ENCODE measurements at regions not wholly inside any gene's neighbourhood (a gene's known extent, or its start where the extent isn't known, plus 50 kb on each side); places are given as distances from the start of the nearest gene placed in this dataset.

GRCh38 chr21:31497914-31498313 is 153.9 kb upstream of the TIAM1 start:
- no peaks in the 10 kb centered on the region for H3F3A ChIP-seq (ENCODE audit: insufficient read depth, low read length, poor library complexity, severe bottlenecking)
- no peaks in the 10 kb centered on the region for H3K36me3 ChIP-seq (ENCODE audit: insufficient read depth, low read length)
- no peaks in the 10 kb centered on the region for H3K79me2 ChIP-seq (replicated peaks; ENCODE audit: insufficient read depth, low read length)
- H3K4me3 ChIP-seq (ENCODE audit: low read length), result no peak overlapping the region
- H3K9me2 ChIP-seq (ENCODE audit: insufficient read depth, low read length), result no peaks in the 10 kb centered on the region
- no peak overlapping the region for H3K27ac ChIP-seq (ENCODE audit: low read length)
- H3K9me3 ChIP-seq (ENCODE audit: low read length), result no peaks in the 10 kb centered on the region
- TF ChIP-seq EP300 (conservative IDR thresholded peaks at IDR 0.05; ENCODE audit: poor library complexity, severe bottlenecking) (no peak), SMC3 (conservative IDR thresholded peaks at IDR 0.05; ENCODE audit: poor library complexity) (no peak), MXI1 (conservative IDR thresholded peaks at IDR 0.05; ENCODE audit: poor library complexity, severe bottlenecking) (no peak), EZH2 (IDR thresholded peaks at IDR 0.05; ENCODE audit: borderline replicate concordance, insufficient read depth, low read length, poor library complexity, severe bottlenecking) (no peak)
- H3K4me2 ChIP-seq (ENCODE audit: low read length), result no peak overlapping the region
- H2AFZ ChIP-seq (ENCODE audit: low read depth, low read length), result no peak overlapping the region
- H3K9ac ChIP-seq (ENCODE audit: low read length), result no peak overlapping the region
- no peaks in the 10 kb centered on the region for H4K20me1 ChIP-seq (ENCODE audit: insufficient read depth)
- H3K27me3 ChIP-seq (ENCODE audit: insufficient read depth, low read depth, low read length), result no peaks in the 10 kb centered on the region

DNA sequence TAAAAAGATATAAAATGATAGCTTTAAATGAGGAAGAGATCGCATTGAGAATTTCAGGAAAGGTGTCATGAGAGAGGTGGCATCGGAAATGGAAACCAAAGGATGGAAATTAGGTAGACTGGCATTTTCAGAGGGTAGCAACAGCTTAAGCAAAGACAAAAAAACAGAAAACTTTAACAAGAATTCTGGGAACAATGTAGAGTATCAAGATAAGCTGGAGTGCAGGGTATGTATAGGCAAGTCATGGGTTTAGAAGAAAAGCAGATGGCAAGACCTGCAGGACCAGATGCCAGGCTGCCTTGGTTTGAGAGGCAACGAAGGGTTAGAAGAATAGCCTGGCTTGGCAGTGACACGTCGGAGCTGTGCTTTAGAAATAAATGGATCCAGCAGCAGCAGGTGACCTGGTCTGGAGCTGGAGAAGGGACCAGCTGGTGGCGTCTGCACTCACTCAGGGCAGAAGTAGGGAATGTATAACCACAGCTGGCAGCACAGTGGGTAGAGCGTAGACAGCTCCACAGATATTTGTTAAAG is 149.4 kb upstream of the TIAM1 start:
- Histone ChIP-seq H3K9ac (ENCODE audit: low read length) (no peak overlapping the region), H3K4me2 (ENCODE audit: low read length) (no peak overlapping the region), H3K27ac (ENCODE audit: low read length) (no peak overlapping the region), H3K9me3 (ENCODE audit: low read length) (no peaks in the 10 kb centered on the region), H2AFZ (ENCODE audit: low read depth, low read length) (no peak overlapping the region), H3F3A (ENCODE audit: insufficient read depth, low read length, poor library complexity, severe bottlenecking) (no peaks in the 10 kb centered on the region), H3K9me2 (ENCODE audit: insufficient read depth, low read length) (no peaks in the 10 kb centered on the region), H3K27me3 (ENCODE audit: insufficient read depth, low read depth, low read length) (no peaks in the 10 kb centered on the region), H3K4me3 (ENCODE audit: low read length) (no peak overlapping the region), H3K36me3 (ENCODE audit: insufficient read depth, low read length) (no peaks in the 10 kb centered on the region), H4K20me1 (ENCODE audit: insufficient read depth) (no peaks in the 10 kb centered on the region), H3K79me2 (replicated peaks; ENCODE audit: insufficient read depth, low read length) (no peaks in the 10 kb centered on the region)
- TF ChIP-seq SMC3 (conservative IDR thresholded peaks at IDR 0.05; ENCODE audit: poor library complexity), result no peak

DNA sequence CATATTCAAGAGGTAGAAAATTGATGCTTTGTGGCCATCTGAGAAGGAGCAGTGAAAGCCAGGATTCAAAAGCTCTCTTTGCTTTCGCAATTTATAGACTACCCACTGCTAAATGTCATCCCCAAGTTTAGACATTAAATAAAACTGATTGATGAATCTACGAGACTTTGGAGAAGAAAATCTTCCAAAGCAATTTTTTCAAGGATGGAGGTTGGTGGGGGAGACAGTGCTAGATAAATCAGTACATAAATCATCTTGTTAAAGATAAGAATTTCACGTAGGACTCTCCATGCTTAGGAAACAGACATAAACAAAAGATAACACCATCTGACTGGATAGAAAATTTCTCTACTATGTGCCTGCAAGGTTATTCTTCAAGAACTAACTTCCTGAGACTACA is 147.6 kb upstream of the TIAM1 start:
- H3K27ac ChIP-seq (ENCODE audit: low read length), result no peak overlapping the region
- no peak overlapping the region for H3K4me2 ChIP-seq (ENCODE audit: low read length)
- H2AFZ ChIP-seq (ENCODE audit: low read depth, low read length), result no peak overlapping the region
- H3K9me2 ChIP-seq (ENCODE audit: insufficient read depth, low read length), result no peaks in the 10 kb centered on the region
- H3F3A ChIP-seq (ENCODE audit: insufficient read depth, low read length, poor library complexity, severe bottlenecking), result no peaks in the 10 kb centered on the region
- H3K79me2 ChIP-seq (replicated peaks; ENCODE audit: insufficient read depth, low read length), result no peaks in the 10 kb centered on the region
- H3K36me3 ChIP-seq (ENCODE audit: insufficient read depth, low read length), result no peaks in the 10 kb centered on the region
- H3K27me3 ChIP-seq (ENCODE audit: insufficient read depth, low read depth, low read length), result no peaks in the 10 kb centered on the region
- H3K9me3 ChIP-seq (ENCODE audit: low read length), result no peaks in the 10 kb centered on the region
- H4K20me1 ChIP-seq (ENCODE audit: insufficient read depth), result no peaks in the 10 kb centered on the region
- H3K4me3 ChIP-seq (ENCODE audit: low read length), result no peak overlapping the region
- TF ChIP-seq CTCF (IDR thresholded peaks at IDR 0.05; ENCODE audit: poor library complexity, severe bottlenecking), result no peak
- no peak for TF ChIP-seq POLR2AphosphoS5 (IDR thresholded peaks at IDR 0.05)
- no peak for TF ChIP-seq RAD21 (conservative IDR thresholded peaks at IDR 0.05)
- TF ChIP-seq SMC3 (conservative IDR thresholded peaks at IDR 0.05; ENCODE audit: poor library complexity), result no peak
- no peak for TF ChIP-seq MXI1 (conservative IDR thresholded peaks at IDR 0.05; ENCODE audit: poor library complexity, severe bottlenecking)
- no peak for TF ChIP-seq EP300 (conservative IDR thresholded peaks at IDR 0.05; ENCODE audit: poor library complexity, severe bottlenecking)
- no peak for TF ChIP-seq EZH2 (IDR thresholded peaks at IDR 0.05; ENCODE audit: borderline replicate concordance, insufficient read depth, low read length, poor library complexity, severe bottlenecking)
- no peak for TF ChIP-seq TAF1 (IDR thresholded peaks at IDR 0.05; ENCODE audit: low read depth)
- TF ChIP-seq, protein P1, sequence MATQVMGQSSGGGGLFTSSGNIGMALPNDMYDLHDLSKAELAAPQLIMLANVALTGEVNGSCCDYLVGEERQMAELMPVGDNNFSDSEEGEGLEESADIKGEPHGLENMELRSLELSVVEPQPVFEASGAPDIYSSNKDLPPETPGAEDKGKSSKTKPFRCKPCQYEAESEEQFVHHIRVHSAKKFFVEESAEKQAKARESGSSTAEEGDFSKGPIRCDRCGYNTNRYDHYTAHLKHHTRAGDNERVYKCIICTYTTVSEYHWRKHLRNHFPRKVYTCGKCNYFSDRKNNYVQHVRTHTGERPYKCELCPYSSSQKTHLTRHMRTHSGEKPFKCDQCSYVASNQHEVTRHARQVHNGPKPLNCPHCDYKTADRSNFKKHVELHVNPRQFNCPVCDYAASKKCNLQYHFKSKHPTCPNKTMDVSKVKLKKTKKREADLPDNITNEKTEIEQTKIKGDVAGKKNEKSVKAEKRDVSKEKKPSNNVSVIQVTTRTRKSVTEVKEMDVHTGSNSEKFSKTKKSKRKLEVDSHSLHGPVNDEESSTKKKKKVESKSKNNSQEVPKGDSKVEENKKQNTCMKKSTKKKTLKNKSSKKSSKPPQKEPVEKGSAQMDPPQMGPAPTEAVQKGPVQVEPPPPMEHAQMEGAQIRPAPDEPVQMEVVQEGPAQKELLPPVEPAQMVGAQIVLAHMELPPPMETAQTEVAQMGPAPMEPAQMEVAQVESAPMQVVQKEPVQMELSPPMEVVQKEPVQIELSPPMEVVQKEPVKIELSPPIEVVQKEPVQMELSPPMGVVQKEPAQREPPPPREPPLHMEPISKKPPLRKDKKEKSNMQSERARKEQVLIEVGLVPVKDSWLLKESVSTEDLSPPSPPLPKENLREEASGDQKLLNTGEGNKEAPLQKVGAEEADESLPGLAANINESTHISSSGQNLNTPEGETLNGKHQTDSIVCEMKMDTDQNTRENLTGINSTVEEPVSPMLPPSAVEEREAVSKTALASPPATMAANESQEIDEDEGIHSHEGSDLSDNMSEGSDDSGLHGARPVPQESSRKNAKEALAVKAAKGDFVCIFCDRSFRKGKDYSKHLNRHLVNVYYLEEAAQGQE (IDR thresholded peaks at IDR 0.05; ENCODE audit: borderline replicate concordance), result no peak
- no peak overlapping the region for H3K9ac ChIP-seq (ENCODE audit: low read length)

Data from neural cell (in vitro differentiated cells).